ENCODE measurements at regions not wholly inside any gene's neighbourhood (a gene's known extent, or its start where the extent isn't known, plus 50 kb on each side); places are given as distances from the start of the nearest gene placed in this dataset.

- TF ChIP-seq CTCF (IDR thresholded peaks at IDR 0.05): no peak
- TF ChIP-seq POLR2A (IDR thresholded peaks at IDR 0.05): no peak
These were observed 63.6 kb upstream of the CARD11 start for GRCh38 chr7:3107228-3107763.
